Endodermal cell (in vitro differentiated cells): ENCODE measurements at regions not wholly inside any gene's neighbourhood (a gene's known extent, or its start where the extent isn't known, plus 50 kb on each side); places are given as distances from the start of the nearest gene placed in this dataset.

ENCODE experiments used
- DNase-seq: peaks from one replicate; pipeline ENCODE4 v3.0.0-alpha.2; 2017
- H3K27ac ChIP-seq: 2 replicates; pipeline ENCODE4 v1.5.1; 2013; ENCODE audit warnings: mild to moderate bottlenecking, low read depth, low read length, moderate library complexity
- H3K27me3 ChIP-seq: 2 replicates; pipeline ENCODE4 v1.6.1; 2013; ENCODE audit warnings: mild to moderate bottlenecking, low read length, moderate library complexity; ENCODE audit not compliant: insufficient read depth, control insufficient read depth, poor library complexity, severe bottlenecking
- H3K36me3 ChIP-seq: 2 replicates; pipeline ENCODE4 v1.7.0; 2013; ENCODE audit warnings: mild to moderate bottlenecking, low read length, moderate library complexity; ENCODE audit not compliant: control insufficient read depth, insufficient read depth
- H3K4me1 ChIP-seq: one replicate; pipeline ENCODE4 v1.7.0; 2013; ENCODE audit warnings: low read length; ENCODE audit not compliant: control insufficient read depth, insufficient read depth
- H3K4me3 ChIP-seq: 2 replicates; pipeline ENCODE4 v1.5.1; 2013; ENCODE audit warnings: mild to moderate bottlenecking, low read length, moderate library complexity
- H3K9ac ChIP-seq: 2 replicates; pipeline ENCODE4 v1.6.1; 2013; ENCODE audit warnings: mild to moderate bottlenecking, low read length, moderate library complexity; ENCODE audit not compliant: poor library complexity, severe bottlenecking; ENCODE audit errors: extremely low read depth
- H3K9me3 ChIP-seq: 2 replicates; pipeline ENCODE4 v1.6.1; 2013; ENCODE audit warnings: mild to moderate bottlenecking, low read length, moderate library complexity; ENCODE audit not compliant: control insufficient read depth
- H3K27ac Mint-ChIP-seq: 2 replicates; pipeline ENCODE4 v1.8.0; 2020; ENCODE audit warnings: mixed read lengths
- H3K27me3 Mint-ChIP-seq: 2 replicates; pipeline ENCODE4 v1.8.0; 2021; ENCODE audit warnings: mild to moderate bottlenecking, mixed read lengths; ENCODE audit not compliant: insufficient read depth
- H3K36me3 Mint-ChIP-seq: 2 replicates; pipeline ENCODE4 v1.8.0; 2020; ENCODE audit warnings: low read depth, mixed read lengths
- H3K4me1 Mint-ChIP-seq: 2 replicates; pipeline ENCODE4 v1.8.0; 2020; ENCODE audit warnings: mixed read lengths
- H3K4me3 Mint-ChIP-seq: 2 replicates; pipeline ENCODE4 v1.8.0; 2020; ENCODE audit warnings: mild to moderate bottlenecking, moderate library complexity, mixed read lengths
- H3K9me3 Mint-ChIP-seq: 2 replicates; pipeline ENCODE4 v1.8.0; 2020; ENCODE audit warnings: mild to moderate bottlenecking, mixed read lengths
- WGBS, 2 experiments: methylation state at CpG; one replicate each; pipeline versions ENCODE4 v1.1.5 to v1.1.7; 2013; ENCODE audit warnings: missing lambda C conversion rate in 2 of 2, mixed read lengths in 1 of 2; ENCODE audit not compliant: insufficient coverage in 1 of 2, insufficient read length in 1 of 2; 5-methylcytosine and 5-hydroxymethylcytosine counted together
- TF ChIP-seq, protein P1 (sequence below): fragments of 200-600 bp; sonication (generic); conservative IDR thresholded peaks from 2 replicates; pipeline ENCODE4 v1.5.0; 2021; ENCODE audit warnings: antibody characterized with exemption, mild to moderate bottlenecking

DNA sequence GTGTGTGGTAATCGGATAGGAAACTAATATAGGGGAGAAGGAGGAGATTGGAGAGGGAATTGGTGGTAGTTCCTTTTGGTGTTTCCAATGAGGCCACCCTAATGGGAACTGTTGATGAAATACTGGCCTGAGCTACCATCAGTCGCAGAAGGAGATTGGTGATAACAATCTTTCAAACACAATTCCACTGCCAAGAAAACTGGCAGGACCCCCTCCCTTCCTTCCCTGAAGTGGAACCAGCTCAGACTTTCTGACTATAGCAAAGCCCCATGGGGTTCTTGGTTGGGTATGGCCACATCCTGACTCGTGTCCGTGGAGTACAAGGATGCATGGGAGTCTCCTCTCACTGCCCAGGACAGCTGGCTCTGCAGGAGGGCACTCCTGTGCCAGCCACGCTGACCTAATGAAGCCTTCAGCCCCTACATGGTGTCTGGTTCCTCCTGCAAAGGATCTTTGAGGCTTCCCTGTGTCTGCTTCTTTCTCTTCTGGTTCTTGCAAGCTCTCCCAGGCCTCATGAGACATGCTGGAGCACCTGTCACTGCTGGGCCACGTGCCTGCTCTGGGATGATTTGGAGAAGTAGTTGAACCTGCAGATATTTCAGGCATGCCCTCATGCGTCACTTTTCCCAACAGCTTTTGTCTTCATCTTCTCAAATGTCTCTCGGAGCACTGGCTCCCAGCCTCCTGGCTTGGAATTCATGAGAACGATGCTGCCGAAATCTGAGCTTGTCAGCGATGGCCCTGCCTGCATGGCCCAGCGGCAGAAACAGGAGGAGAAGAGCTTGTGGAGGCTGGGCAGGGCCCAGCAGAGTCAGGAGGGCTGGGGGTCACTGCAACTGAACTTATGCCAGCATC is 90.0 kb upstream of the ADPGK start:
- no peaks in the 10 kb centered on the region for H3K27me3 Mint-ChIP-seq
- 85 to 90% methylated on average over 11 to 12 of the region's 12 CpGs for WGBS, 2 experiments

DNA sequence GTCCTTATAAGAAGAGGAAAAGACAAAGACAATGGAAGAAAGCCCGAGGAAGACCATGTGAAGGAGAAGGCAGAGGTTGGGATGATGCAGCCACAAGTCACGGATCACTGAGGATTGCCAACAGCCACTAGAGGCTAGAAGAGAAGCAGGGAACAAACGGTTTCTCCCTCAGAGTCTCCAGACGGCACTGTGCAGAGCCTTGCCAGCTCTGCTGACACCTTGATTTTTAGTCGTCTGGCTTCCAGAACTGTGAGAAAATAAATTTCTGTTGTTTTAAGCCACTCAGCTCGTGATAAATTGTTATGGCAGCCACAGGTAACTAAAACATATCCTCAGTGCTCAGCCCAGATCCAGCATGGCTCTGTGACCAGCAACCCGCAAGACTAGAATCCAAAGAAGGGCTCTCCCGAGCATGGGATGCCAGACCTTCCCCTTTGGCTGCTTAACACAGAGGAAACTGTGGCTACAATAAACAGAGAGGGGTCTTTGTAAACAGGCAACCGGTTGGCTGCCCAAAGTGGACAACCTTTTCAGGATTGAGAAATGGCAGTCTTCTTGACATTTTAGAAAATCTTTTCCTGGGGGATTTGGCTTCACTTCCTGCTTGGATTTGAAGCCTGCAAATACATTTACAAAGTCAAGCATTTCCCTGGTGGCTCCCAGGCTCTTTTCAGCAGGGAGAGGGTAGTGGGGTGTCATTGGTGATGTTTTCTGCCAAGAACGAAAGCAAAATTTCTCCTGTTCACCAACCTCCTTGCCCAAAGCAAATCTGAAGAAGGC is 88.7 kb upstream of the ADPGK start:
- no peaks in the 10 kb centered on the region for H3K4me1 ChIP-seq
- H3K36me3 ChIP-seq, result no peaks in the 10 kb centered on the region
- no peaks in the 10 kb centered on the region for H3K9me3 ChIP-seq
- Mint-ChIP-seq H3K36me3 (no peaks in the 10 kb centered on the region), H3K9me3 (peaks cover 6% of the 10 kb centered on the region), H3K4me3 (no peak overlapping the region), H3K27ac (no peak overlapping the region), H3K4me1 (no peaks in the 10 kb centered on the region), H3K27me3 (no peaks in the 10 kb centered on the region)
- no peak overlapping the region for H3K9ac ChIP-seq
- H3K4me3 ChIP-seq, result no peak overlapping the region
- 88 to 91% methylated on average over 9 to 10 of the region's 10 CpGs for WGBS, 2 experiments
- no peaks in the 10 kb centered on the region for H3K27me3 ChIP-seq
- TF ChIP-seq, protein P1, sequence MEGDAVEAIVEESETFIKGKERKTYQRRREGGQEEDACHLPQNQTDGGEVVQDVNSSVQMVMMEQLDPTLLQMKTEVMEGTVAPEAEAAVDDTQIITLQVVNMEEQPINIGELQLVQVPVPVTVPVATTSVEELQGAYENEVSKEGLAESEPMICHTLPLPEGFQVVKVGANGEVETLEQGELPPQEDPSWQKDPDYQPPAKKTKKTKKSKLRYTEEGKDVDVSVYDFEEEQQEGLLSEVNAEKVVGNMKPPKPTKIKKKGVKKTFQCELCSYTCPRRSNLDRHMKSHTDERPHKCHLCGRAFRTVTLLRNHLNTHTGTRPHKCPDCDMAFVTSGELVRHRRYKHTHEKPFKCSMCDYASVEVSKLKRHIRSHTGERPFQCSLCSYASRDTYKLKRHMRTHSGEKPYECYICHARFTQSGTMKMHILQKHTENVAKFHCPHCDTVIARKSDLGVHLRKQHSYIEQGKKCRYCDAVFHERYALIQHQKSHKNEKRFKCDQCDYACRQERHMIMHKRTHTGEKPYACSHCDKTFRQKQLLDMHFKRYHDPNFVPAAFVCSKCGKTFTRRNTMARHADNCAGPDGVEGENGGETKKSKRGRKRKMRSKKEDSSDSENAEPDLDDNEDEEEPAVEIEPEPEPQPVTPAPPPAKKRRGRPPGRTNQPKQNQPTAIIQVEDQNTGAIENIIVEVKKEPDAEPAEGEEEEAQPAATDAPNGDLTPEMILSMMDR, result no peak
- no peak overlapping the region for H3K27ac ChIP-seq
- DNase-seq, result no peak

More for the DNA sequence above, 90.0 kb upstream of the ADPGK start:
- TF ChIP-seq, protein P1, result no peak
- no peak for DNase-seq
- H3K36me3 Mint-ChIP-seq, result no peaks in the 10 kb centered on the region
- peak overlapping the region; percentile 6 for H3K27ac Mint-ChIP-seq
- Histone ChIP-seq H3K9me3 (no peaks in the 10 kb centered on the region), H3K27ac (no peak overlapping the region), H3K4me1 (no peaks in the 10 kb centered on the region), H3K27me3 (no peaks in the 10 kb centered on the region), H3K4me3 (no peak overlapping the region), H3K36me3 (no peaks in the 10 kb centered on the region), H3K9ac (no peak overlapping the region)
- no peaks in the 10 kb centered on the region for H3K4me1 Mint-ChIP-seq
- no peak overlapping the region for H3K4me3 Mint-ChIP-seq
- H3K9me3 Mint-ChIP-seq, result peaks cover 14% of the 10 kb centered on the region

DNA sequence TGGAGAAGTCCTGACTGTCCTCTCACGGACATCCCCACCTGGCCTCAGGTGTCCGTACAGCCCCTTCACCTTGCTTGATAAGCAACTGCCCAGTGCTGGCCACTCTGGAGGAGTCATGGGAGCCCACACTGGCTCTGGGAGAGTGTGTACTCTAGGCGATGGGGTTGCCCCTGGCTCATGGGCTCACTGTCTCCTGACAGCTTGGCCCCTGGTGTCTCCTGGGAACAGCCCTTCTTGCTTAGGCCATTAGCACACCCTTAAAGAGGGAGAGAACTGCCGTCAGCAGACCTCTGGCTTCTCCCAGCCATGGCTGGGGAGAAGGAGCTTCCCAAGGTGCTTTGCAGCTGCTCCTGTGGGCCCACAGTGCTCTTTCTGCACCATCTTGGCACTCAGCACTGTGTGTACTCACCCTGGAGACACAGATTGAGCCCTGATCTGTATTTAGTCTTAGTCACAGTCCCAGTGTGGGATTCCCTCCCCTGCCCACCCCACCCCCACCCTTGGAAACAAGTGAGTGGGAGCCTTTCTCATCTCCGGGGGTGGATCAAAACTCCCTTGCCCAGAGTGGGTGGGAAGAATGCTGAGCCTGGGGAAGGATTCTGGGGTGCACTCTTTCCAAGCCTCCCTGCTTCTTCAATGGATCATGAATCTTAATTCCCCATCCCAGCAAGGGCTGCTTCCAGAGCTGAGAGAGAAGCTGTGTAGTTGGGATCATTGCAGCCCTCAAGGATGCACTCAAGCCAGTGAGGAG is 83.5 kb upstream of the ADPGK start:
- H3K9me3 Mint-ChIP-seq, result no peaks in the 10 kb centered on the region
- Histone ChIP-seq H3K4me1 (no peaks in the 10 kb centered on the region), H3K27me3 (no peaks in the 10 kb centered on the region), H3K27ac (no peak overlapping the region), H3K9ac (no peak overlapping the region), H3K36me3 (no peaks in the 10 kb centered on the region), H3K9me3 (no peaks in the 10 kb centered on the region), H3K4me3 (no peak overlapping the region)
- no peaks in the 10 kb centered on the region for H3K4me1 Mint-ChIP-seq
- no peaks in the 10 kb centered on the region for H3K36me3 Mint-ChIP-seq
- no peak overlapping the region for H3K4me3 Mint-ChIP-seq
- H3K27ac Mint-ChIP-seq, result no peak overlapping the region
- peaks cover 4% of the 10 kb centered on the region for H3K27me3 Mint-ChIP-seq
- TF ChIP-seq, protein P1, result no peak
- 92% methylated on average over 4 of the region's 5 CpGs; no CpG with 5 or more reads in 1 of the 2 experiments for WGBS, 2 experiments
- DNase-seq, result no peak
